HG03196 (cell line): ENCODE measurements at regions not wholly inside any gene's neighbourhood (a gene's known extent, or its start where the extent isn't known, plus 50 kb on each side); places are given as distances from the start of the nearest gene placed in this dataset.

Experiments used
- ATAC-seq: cut with Tn5 transposase; IDR thresholded peaks from one replicate; pipeline ENCODE4 v1.9.1; 2021; ENCODE audit not compliant: unreplicated experiment

DNA sequence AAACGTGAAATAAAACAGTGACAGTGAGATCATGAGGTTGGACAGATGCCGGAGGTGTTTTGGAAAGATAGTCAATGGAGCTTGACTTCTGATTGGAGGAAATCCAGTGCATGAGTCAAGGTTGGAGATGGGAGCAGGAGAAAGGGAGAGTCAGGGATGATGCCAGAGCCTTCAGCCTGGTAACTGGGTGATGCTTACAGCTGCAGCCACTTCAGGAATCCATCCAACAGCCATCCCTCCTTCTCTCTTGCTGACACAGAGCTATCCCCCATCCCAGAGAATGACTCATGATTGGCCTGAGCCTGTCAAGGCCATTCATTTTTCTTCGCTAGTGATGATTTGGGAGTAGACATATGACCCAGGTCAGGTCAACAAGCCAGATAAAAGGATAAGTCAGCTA is 112.8 kb downstream of the SAMD5 start:
- ATAC-seq, result no peak

DNA sequence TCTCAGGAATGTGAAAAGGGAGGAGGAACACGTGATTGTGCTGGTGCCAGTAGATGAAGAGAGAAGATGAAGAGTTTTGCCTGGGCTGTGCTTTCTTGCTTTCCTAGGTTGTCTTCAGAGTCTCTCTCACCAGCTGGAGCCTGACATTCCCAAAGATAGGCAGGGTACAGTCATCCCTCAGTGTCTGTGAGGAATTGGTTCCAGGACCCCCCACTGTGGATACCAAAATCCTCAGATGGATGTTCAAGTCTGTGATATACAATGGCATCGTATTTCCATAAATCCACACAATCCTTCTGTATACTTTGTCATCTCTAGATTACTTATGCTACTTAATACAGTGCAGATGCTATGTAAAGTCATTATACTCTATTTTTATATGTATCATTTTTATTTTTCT is 113.5 kb downstream of the SAMD5 start:
- no peak for ATAC-seq

DNA sequence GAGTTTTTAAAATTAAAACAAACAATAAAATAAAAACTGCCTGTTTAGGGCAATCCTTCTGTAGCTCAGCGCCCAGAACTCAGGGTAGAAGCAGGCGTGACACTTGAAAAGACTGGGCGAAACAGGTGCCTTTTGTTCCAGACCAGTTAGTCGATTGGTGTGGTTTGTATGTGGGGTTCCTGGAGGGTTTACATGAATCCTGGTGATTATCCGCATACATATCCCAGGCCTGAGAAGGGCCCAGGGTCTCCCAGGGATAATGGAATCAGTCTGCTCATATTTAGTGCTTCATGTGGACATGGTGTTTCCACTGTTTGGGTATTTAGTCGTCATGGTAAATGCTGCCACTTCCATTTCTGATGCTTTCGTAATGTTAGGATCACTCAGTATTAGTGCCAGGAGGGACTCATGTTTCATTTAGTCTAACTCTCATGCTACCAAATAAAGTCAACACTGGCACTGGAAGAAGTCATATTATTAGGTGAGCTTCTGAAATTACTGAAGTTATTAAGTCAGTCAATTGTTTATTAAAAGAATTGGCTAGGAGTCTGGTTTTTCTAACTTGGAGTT is 116.5 kb downstream of the SAMD5 start:
- no peak for ATAC-seq

DNA sequence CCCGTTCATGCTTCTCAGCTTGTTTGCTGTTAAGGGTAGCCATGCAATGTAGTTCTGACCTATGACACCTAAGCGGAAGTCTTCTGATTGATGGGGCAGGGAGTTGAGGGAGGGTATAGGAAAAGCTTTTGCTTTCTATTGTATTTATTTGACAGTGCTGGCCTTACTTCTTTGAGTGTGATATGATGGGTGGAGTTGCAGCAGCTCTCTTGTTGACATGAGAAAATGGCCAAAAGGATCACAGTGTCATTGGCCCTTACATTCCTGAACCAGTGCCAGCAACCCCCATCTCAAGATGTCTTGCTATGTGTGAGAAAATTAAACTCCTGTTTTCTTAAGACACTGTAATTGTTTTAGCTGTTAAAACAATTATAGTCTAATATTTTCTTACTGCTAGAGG is 117.5 kb downstream of the SAMD5 start:
- no peak for ATAC-seq

DNA sequence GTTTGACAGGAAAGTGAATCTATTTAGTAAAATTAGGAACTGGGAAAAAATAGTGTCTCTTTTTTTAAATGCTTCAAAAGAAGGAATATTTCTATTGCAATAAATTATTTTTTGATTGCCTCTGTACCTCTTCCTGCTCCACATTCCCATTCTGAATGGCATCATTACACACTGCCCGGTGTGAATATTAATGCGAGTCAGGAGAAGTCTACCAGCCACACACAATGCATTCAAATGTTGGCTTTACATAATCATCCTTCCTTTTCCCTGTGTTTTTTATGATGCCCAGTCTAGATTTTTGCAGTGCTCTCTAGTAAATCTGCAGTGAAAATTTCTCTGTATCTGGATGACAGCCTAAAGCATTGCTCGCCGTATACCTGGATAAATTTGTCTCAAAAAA is 118.9 kb downstream of the SAMD5 start:
- ATAC-seq, result no peak

DNA sequence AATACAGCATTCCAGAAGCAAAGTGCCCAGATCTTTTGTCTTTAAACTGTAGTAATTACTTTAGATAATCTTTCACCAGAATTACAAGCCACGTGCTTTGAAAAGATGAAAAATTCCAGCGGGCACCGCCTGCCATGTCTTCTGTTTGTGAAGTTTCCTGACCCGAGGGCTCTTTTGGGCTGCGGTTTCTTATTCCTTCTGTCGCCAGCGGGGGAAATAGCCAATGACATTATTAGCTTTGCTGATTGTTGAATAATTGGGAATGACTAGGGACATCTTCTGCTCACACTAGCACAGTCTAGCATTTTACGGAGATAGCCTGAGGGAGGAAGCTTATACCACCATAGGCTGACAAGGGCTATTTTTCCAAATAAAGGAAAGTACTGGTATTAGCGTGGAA is 124.7 kb downstream of the SAMD5 start:
- no peak for ATAC-seq

DNA sequence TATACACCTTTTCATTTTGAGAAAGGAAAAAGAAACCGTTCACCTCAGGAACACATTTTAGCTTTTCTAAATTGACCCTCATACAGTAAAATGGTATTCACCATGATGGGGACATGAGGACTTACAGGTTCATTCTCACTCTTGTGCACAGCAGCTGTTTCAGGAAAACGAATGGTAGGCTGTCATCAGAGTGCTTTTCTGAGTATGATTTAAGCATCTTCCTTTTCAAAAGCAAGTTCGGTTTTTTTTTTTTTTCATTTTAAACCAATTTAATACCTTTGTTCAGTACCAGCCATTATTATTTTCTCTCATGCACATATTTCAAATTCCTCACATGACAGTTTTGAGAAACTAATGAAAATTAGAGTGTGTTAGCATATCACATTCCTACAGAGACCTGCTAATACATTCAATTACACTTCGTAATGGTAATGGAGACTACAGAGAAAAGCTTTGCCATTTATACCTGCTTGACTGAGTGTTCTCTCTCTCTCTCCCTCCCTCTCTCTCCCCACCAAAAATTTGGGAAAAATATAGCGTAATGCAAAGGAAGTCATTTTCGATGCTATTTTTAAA is 129.2 kb downstream of the SAMD5 start:
- ATAC-seq, result no peak

DNA sequence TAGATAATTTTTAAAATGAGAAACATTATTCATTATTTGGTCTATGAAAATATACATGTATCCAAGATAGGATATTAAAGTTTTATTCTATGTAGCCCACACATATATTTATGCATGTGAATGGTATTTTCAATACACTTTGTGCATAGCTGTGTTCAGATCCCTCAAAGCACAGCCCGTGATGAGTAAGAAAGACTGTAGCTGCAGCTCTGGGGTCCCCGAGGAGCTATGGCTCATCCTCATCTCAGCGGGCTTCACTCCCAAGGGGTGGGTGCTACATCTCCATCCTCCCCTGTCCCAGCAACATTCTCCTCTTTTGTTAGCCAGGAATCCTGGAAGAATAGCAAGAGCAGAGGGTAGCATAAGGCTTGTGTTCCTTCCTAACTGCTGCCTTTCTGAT is 130.8 kb downstream of the SAMD5 start:
- ATAC-seq, result no peak

DNA sequence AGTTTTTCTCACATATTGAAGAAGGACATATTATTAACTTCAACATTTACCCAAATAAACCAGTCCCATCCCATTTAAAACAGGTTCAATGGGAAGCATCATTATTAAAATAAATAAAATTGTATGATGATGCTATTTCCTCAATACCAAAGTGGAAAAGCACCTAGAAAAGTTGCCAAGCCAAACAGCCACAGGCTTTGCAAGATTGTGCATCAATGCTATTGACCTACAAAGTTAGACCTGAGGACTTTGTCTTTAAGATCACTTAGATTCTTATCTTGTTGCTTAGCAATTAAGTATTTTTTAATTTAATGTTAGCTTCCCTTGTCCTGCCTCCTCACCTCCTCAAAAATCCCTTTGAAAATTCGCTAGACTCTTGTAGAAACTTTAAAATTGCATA is 132.1 kb downstream of the SAMD5 start:
- no peak for ATAC-seq

DNA sequence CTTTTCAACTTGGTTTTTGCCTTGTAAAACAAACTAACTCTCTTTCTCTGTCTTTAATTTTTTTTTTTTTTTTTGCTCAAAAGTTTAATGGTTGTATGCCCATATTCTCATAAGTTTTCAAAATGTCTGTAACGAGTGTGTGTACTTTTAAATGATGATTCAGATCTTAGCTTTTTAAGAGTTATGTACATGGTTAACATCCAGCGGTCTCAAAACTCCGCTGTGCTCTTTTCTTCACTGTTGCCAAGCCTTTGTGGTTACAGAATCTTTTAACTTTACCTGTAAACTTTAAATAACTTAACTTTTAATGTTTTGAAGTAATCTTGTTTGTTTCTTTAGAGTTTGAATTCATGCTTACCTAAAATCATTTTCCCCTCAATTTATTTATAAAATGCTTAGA is 133.0 kb downstream of the SAMD5 start:
- no peak for ATAC-seq

DNA sequence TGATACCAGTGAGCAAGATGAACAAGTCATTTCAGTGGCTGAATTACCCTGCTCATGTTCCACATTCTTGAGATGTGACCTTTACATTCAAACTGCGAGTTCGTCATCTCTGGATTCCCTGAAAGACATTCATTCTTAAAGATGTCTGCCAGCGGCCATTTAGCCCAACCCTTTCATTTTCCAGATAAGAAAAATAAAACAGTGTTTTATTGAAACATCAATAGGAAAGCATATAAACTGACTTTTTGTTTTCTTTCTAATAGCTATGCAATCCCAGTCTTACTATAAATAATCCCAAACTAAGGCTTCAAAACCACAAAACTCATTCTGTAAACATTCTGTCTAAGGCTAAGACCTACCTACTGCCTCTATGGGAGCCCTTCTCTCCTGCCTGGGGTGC is 134.0 kb downstream of the SAMD5 start:
- ATAC-seq, result no peak

DNA sequence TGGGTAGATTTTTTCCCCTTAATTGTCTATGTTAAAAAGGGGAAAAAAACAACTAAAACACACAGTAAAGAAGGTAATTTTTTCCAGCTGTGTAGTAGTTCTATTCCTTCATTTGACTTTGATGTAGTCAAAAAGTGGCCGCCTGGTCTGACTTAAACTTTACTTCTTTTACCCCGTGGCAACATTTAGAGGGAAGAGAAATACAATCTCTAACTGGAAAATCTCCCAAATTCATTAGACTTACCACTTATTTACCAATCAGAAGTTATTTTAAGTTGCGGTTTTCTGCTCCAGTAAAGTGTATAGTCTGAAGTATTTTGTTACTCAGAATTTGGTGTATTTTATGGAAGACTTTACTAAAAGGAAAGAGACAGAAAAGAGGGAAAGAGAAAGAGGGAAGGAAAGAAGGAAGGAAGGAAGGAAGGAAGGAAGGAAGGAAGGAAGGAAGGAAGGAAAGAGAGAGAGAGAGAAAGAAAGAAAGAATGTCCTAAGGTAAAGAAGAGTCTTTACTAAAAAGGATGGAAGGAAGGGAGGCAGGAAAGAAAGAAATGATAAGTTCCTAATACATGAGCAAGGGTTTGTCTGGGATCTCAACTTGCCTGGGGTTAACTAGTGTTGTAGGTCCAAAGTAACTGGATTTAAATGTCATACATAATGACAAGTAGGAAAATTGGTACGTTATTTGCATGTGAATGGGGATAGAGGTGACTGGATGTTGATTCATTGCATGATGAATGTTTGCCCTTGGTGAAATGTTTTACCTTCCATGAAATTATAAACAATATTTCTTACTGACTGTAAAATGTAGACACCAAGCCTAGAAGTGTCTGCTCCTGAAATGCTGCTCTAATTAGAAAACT is 135.1 kb downstream of the SAMD5 start:
- no peak for ATAC-seq

DNA sequence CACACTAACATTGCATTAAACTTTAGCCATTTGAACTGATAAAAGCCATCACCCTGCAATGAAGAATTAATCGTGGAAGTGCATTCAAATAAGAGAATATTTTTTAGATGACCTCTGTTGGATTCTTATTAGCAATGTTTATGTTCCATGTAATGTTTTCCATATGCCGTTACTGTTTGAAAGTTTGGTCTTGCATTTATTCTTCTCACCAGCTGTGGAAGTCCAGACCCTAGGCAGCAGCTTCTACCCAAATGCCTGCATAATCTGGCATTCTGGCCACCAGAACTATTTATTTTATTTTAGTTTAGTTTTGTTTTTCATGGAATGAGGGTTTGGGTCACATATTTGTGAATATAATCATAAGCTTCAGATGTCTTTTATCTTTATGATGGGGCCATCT is 140.4 kb downstream of the SAMD5 start:
- no peak for ATAC-seq

DNA sequence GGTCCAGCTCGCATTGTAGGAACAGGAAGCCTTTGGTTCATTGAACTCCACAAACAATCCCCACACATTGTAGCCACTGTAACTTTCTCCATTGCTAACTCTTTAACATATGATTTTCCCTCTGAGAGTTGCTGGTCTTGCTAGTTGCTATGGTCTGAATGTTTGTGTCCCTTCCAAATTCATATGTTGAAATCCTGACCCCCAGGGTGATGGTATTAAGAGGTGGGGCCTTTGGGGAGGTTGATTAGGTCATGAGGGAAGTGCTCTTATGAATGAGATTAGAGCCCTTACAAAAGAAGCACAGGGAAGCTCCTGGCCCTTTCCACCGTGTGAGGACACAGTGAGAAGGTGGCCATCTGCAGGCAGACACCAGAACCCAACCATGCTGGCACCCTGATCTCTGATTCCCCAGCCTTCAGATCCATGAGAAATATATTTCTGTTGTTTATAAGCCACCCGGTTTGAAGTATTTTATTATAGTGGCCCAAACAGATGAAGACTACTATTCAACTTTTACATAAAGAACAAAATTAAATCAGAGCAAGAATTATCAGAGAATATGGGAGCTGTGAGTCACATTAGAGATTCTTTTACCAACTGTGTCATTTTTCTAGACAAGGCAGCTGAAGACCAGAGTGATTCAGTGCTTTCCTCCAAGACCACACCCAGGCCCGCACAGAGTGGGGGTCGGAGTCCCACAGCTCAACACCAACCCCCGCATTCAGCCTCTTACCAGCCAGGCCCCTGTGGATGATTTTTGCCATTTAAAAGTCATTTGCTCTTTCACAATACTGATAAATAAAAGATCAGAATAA is 143.0 kb downstream of the SAMD5 start:
- ATAC-seq, result no peak

DNA sequence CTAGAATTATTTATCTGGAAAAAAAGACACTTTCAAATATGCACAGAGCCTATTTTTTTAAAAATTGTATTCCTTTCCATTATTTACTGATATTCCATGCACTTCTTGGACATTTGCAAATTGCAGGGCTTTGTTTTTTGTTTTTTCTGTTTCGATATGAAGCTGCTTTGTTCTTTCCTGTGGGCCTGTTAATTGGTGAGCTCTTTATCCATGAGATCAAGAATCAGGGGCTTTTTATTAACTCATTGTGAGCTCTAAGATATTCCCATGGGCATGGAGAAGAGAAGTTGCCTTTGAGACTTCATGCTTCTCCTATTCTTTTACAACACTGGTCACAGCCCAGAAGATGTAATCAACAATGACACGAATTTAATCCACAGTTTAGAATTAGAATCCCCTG is 145.1 kb downstream of the SAMD5 start:
- ATAC-seq, result no peak

DNA sequence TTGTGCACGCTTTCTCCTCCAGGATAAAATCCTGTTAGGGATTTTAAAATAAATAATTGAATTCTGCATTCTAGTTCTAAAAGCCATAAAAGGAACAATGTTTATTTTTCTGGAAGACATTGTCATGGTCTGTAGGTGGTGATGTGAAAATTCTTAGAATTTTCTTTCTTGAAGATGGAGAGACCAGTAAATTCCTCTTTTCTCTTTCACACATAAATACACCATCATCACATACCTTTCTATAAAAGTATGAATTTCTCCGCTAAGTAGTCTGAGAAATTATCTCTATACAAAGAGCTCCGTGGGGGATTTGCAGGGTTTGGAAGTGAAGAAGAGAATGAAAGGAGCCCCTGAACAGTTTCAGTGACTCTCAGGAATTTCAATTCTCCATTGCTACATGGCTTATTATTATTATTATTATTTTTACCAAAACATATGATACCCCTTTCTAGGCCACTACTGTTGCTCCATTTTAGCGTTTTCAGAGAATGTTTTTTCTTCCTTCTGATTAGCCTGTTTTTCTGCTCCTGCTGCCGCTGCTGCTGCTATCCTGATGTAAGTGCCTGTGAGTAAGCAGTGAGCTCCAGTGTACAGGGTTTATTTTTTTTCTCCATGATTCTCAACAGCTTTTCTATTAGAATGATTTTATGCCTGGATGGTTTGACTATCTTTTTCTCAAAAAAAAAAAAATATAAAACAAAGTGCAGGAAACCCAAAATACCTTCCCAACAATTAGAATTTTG is 145.8 kb downstream of the SAMD5 start:
- no peak for ATAC-seq

DNA sequence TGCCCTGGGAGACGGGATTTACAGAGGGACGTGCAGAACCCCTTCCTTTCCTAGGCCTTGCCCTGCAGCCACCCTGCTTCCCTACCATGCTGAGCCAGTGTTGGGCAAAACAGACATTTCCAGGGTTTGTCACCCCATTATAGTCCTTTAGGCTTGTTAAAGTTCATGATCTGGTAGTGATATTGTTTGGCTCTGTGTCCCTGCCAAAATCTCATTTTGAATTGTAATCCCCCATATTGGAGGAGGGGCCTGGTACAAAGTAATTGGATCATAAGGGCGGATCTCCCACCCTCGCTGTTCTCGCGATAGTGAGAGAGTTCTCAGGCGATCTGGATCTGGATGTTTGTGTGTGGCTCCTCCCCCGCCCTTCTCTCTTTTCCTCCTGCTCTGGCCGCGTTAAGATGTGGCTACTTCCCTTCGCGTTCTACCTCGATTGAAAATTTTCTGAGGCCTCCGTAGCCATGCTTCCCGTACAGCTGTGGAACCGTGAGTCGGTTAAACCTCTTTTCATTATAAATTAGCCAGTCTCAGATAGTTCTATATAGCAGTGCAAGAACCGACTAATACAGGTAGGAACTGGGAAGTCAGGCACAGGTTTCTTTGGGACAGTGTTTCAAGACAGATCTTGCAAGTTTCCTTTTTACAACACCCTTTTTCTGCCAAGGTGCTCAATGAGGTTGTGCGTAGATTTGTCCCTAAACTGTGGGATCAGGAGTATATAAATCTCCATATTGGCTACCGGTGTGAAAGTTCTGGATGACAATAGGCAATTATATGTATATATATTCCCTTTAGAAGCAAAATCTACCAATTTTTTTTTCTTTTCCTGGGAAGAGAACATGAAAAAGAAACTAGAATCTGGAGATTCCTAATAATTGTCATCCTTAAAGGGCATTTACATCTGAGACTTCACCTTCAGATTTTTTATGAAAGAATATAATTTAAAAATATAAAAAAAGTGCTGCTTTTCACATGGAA is 152.1 kb downstream of the SAMD5 start:
- ATAC-seq, result no peak

DNA sequence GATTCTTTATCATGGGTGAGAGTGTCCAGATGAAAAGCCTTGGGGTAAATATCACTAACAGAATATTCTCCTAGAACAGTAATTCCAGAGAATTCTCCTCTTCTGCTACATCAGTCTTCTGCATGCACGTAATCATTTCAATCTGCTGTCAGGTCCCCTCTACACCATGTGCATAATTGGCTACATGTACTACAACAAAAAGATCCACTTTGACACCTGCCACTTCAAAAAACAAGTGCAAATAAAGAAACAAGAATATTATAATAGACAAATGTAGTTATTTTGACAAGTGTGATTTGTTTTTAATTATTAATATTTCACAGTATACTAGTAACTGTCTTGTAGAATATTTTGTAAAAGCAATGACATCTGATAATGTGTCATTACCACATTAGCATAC is 154.2 kb downstream of the SAMD5 start:
- no peak for ATAC-seq

DNA sequence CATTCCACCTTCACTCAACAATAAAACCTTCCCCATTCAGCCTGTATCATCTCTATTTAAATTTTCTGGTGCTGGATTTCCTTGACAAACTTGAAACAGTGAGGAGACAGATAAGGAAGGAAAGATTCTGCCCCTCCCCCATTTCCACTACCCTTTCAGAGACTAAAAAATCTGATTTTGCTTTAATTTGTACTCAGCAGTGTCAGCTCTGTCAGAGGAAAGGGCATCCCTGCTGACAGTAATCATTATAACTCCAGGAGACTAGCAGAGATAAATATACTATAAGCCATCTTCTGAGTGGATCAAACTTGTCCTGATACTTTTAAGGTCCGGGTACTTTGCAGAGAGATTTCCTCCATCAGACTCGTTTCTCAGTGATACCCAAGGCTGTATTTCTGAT is 155.6 kb downstream of the SAMD5 start:
- no peak for ATAC-seq

DNA sequence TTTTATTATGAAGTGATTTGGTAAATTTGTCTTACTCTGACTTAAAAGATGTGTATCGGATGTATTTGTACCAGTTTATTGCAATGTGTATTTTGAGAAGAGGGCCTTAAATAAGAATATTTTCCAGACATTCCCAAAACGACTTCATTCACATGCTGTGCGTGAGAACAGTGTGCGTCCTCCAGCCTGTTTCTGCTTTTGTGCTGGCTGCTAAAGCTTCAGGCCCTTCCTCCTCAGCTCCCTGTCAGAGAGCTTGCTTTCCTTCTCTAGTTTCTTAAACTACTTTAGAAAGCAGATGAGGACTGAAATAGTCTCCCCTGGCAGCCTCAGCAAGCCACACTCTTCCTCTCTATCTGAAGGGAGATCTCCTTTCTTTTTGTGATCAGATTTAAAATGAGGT is 157.8 kb downstream of the SAMD5 start:
- ATAC-seq, result no peak
